SK-N-SH treated with all-trans-retinoic acid at 6 μM for 48 hours (cell line): ENCODE measurements at regions not wholly inside any gene's neighbourhood (a gene's known extent, or its start where the extent isn't known, plus 50 kb on each side); places are given as distances from the start of the nearest gene placed in this dataset.
A peak's percentile ranks its signal among the peaks of the same experiment; 100 is the strongest.

Experiments
- ATAC-seq: fragments of 200-7000 bp; cut with Tn5 transposase; 3 replicates; pipeline ENCODE4 v1.9.1; 2020; ENCODE audit warnings: mild to moderate bottlenecking, moderate library complexity
- ARNTL ChIP-seq: fragments of 450-650 bp; formaldehyde crosslinking; IDR thresholded peaks from 2 replicates; pipeline ENCODE4 v1.5.0; 2020; ENCODE audit warnings: low read depth, mild to moderate bottlenecking, moderate library complexity, borderline replicate concordance
- BACH2 ChIP-seq: fragments of 250-450 bp; sonication (Bioruptor Pico); IDR thresholded peaks from 2 replicates; pipeline ENCODE4 v1.9.0; 2021; ENCODE audit warnings: mild to moderate bottlenecking, borderline replicate concordance
- CSDC2 ChIP-seq: fragments of 250-450 bp; sonication (Bioruptor Pico); IDR thresholded peaks from 2 replicates; pipeline ENCODE4 v1.5.0; 2020; ENCODE audit warnings: mild to moderate bottlenecking, moderate library complexity
- CSRNP3 ChIP-seq: fragments of 250-450 bp; sonication (Bioruptor Pico); IDR thresholded peaks from 2 replicates; pipeline ENCODE4 v1.5.1; 2021; ENCODE audit warnings: mild to moderate bottlenecking, moderate library complexity
- ESRRG ChIP-seq: fragments of 250-450 bp; sonication (Bioruptor Pico); IDR thresholded peaks from 2 replicates; pipeline ENCODE4 v1.6.1; 2021; ENCODE audit warnings: mild to moderate bottlenecking
- GLIS3 ChIP-seq: fragments of 250-450 bp; sonication (Bioruptor Pico); IDR thresholded peaks from 2 replicates; pipeline ENCODE4 v1.5.0; 2020; ENCODE audit warnings: mild to moderate bottlenecking, moderate library complexity
- ISL1 ChIP-seq: fragments of 250-450 bp; sonication (Bioruptor Pico); IDR thresholded peaks from 2 replicates; pipeline ENCODE4 v2.1.2; 2022; ENCODE audit warnings: mild to moderate bottlenecking, moderate library complexity
- OSR1 ChIP-seq: fragments of 250-450 bp; sonication (Bioruptor Pico); IDR thresholded peaks from 2 replicates; pipeline ENCODE4 v1.8.0; 2022; ENCODE audit warnings: moderate library complexity, mild to moderate bottlenecking, inconsistent platforms
- PATZ1 ChIP-seq: fragments of 250-450 bp; sonication (Bioruptor Pico); IDR thresholded peaks from 2 replicates; pipeline ENCODE4 v1.8.0; 2020; ENCODE audit warnings: mild to moderate bottlenecking, moderate library complexity, borderline replicate concordance
- PPARA ChIP-seq: fragments of 250-450 bp; sonication (Bioruptor Pico); IDR thresholded peaks from 2 replicates; pipeline ENCODE4 v1.5.0; 2020; ENCODE audit warnings: mild to moderate bottlenecking, borderline replicate concordance
- RARB ChIP-seq: fragments of 250-450 bp; sonication (Bioruptor Pico); IDR thresholded peaks from 2 replicates; pipeline ENCODE4 v1.8.0; 2021; ENCODE audit warnings: mild to moderate bottlenecking, moderate library complexity
- SNAI2 ChIP-seq: fragments of 250-450 bp; sonication (Bioruptor Pico); IDR thresholded peaks from 2 replicates; pipeline ENCODE4 v1.5.0; 2020; ENCODE audit warnings: mild to moderate bottlenecking, moderate library complexity
- TCF4 ChIP-seq: fragments of 250-450 bp; sonication (Bioruptor Pico); IDR thresholded peaks from 2 replicates; pipeline ENCODE4 v1.8.0; 2021; ENCODE audit warnings: mild to moderate bottlenecking, moderate library complexity, borderline replicate concordance
- TSHZ2 ChIP-seq: fragments of 250-450 bp; sonication (Bioruptor Pico); IDR thresholded peaks from 2 replicates; pipeline ENCODE4 v1.5.0; 2020; ENCODE audit warnings: mild to moderate bottlenecking, moderate library complexity
- ZFP3 ChIP-seq: fragments of 250-450 bp; sonication (Bioruptor Pico); IDR thresholded peaks from 2 replicates; pipeline ENCODE4 v1.5.0; 2020; ENCODE audit warnings: mild to moderate bottlenecking, moderate library complexity
- ZFP30 ChIP-seq: fragments of 450-650 bp; formaldehyde crosslinking; IDR thresholded peaks from 2 replicates; pipeline ENCODE4 v1.5.0; 2022; ENCODE audit warnings: mild to moderate bottlenecking, moderate library complexity
- ZNF565 ChIP-seq: fragments of 450-650 bp; formaldehyde crosslinking; conservative IDR thresholded peaks from 2 replicates; pipeline ENCODE4 v1.5.0; 2020; ENCODE audit warnings: low read depth, mild to moderate bottlenecking, moderate library complexity
- ZNF70 ChIP-seq: fragments of 450-650 bp; formaldehyde crosslinking; IDR thresholded peaks from 2 replicates; pipeline ENCODE4 v1.5.0; 2020; ENCODE audit warnings: mild to moderate bottlenecking, moderate library complexity
- TF ChIP-seq, protein P1 (sequence below): fragments of 250-450 bp; sonication (Bioruptor Pico); IDR thresholded peaks from 2 replicates; pipeline ENCODE4 v1.8.0; 2021; ENCODE audit warnings: low read depth, mild to moderate bottlenecking, moderate library complexity, borderline replicate concordance

GRCh38 chr9:79862921-79863890 lies 291.4 kb downstream of the TLE4 start:
- TF ChIP-seq TCF4 (CRISPR knock-in tag) (no peak), ZFP3 (no peak), PATZ1 (CRISPR knock-in tag) (no peak), PPARA (CRISPR knock-in tag) (no peak), TSHZ2 (no peak), BACH2 (CRISPR knock-in tag) (no peak), ARNTL (no peak), ISL1 (CRISPR knock-in tag) (no peak), CSRNP3 (CRISPR knock-in tag) (no peak), OSR1 (CRISPR knock-in tag) (no peak), ZNF70 (CRISPR knock-in tag) (no peak), ZFP30 (no peak), ZNF565 (CRISPR knock-in tag) (no peak), CSDC2 (no peak), ESRRG (CRISPR knock-in tag) (no peak), SNAI2 (CRISPR knock-in tag) (no peak), GLIS3 (CRISPR knock-in tag) (no peak)
- TF ChIP-seq, protein P1, sequence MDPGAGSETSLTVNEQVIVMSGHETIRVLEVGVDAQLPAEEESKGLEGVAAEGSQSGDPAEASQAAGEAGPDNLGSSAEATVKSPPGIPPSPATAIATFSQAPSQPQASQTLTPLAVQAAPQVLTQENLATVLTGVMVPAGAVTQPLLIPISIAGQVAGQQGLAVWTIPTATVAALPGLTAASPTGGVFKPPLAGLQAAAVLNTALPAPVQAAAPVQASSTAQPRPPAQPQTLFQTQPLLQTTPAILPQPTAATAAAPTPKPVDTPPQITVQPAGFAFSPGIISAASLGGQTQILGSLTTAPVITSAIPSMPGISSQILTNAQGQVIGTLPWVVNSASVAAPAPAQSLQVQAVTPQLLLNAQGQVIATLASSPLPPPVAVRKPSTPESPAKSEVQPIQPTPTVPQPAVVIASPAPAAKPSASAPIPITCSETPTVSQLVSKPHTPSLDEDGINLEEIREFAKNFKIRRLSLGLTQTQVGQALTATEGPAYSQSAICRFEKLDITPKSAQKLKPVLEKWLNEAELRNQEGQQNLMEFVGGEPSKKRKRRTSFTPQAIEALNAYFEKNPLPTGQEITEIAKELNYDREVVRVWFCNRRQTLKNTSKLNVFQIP (CRISPR knock-in tag) = no peak
- no peak for ATAC-seq

GRCh38 chr9:79858508-79858907 lies 286.7 kb downstream of the TLE4 start:
- ATAC-seq = peak; percentile 50; the same call in 1 of the 3 replicates

More at GRCh38 chr9:79858508-79858907, 286.7 kb downstream of the TLE4 start:
- TF ChIP-seq RARB (CRISPR knock-in tag) = no peak
- no peak for TF ChIP-seq TSHZ2
- TF ChIP-seq PPARA (CRISPR knock-in tag) = no peak
- TF ChIP-seq BACH2 (CRISPR knock-in tag) = no peak
- no peak for TF ChIP-seq GLIS3 (CRISPR knock-in tag)
